GM18519 (cell line): ENCODE measurements at regions not wholly inside any gene's neighbourhood (a gene's known extent, or its start where the extent isn't known, plus 50 kb on each side); places are given as distances from the start of the nearest gene placed in this dataset.

Experiments
- ATAC-seq: cut with Tn5 transposase; IDR thresholded peaks from one replicate; pipeline ENCODE4 v1.9.1; 2021; ENCODE audit warnings: mild to moderate bottlenecking, moderate library complexity; ENCODE audit not compliant: unreplicated experiment, low FRiP score

- no peak for ATAC-seq
Measured at GRCh38 chr9:18129809-18130334, 344.1 kb upstream of the ADAMTSL1 start.

GRCh38 chr9:18136354-18136994, 337.5 kb upstream of the ADAMTSL1 start:
- ATAC-seq: no peak

- no peak for ATAC-seq
Measured at GRCh38 chr9:18137815-18138214, 336.1 kb upstream of the ADAMTSL1 start.

- ATAC-seq: no peak
Measured at GRCh38 chr9:18138656-18139055, 335.3 kb upstream of the ADAMTSL1 start.

- ATAC-seq: no peak
Measured at GRCh38 chr9:18141681-18142080, 332.3 kb upstream of the ADAMTSL1 start.

GRCh38 chr9:18143073-18143745, 330.7 kb upstream of the ADAMTSL1 start:
- ATAC-seq: no peak

GRCh38 chr9:18146329-18146728, 327.6 kb upstream of the ADAMTSL1 start:
- no peak for ATAC-seq

GRCh38 chr9:18149471-18150011, 324.4 kb upstream of the ADAMTSL1 start:
- no peak for ATAC-seq

GRCh38 chr9:18154661-18155060, 319.3 kb upstream of the ADAMTSL1 start:
- ATAC-seq: no peak

GRCh38 chr9:18159254-18159653, 314.7 kb upstream of the ADAMTSL1 start:
- no peak for ATAC-seq

GRCh38 chr9:18163146-18163545, 310.8 kb upstream of the ADAMTSL1 start:
- no peak for ATAC-seq

- ATAC-seq: no peak
Measured at GRCh38 chr9:18167733-18168132, 306.2 kb upstream of the ADAMTSL1 start.

GRCh38 chr9:18173923-18174322, 300.0 kb upstream of the ADAMTSL1 start:
- no peak for ATAC-seq

GRCh38 chr9:18182636-18183035, 291.3 kb upstream of the ADAMTSL1 start:
- ATAC-seq: no peak

- ATAC-seq: no peak
Measured at GRCh38 chr9:18183974-18184373, 290.0 kb upstream of the ADAMTSL1 start.

- ATAC-seq: no peak
Measured at GRCh38 chr9:18184401-18184800, 289.6 kb upstream of the ADAMTSL1 start.

- ATAC-seq: no peak
Measured at GRCh38 chr9:18185196-18185595, 288.8 kb upstream of the ADAMTSL1 start.

- ATAC-seq: no peak
Measured at GRCh38 chr9:18188971-18189370, 285.0 kb upstream of the ADAMTSL1 start.

GRCh38 chr9:18189871-18190670, 283.9 kb upstream of the ADAMTSL1 start:
- ATAC-seq: no peak

GRCh38 chr9:18190671-18191374, 283.1 kb upstream of the ADAMTSL1 start:
- ATAC-seq: no peak
